Neutrophil (primary cell): ENCODE measurements at regions not wholly inside any gene's neighbourhood (a gene's known extent, or its start where the extent isn't known, plus 50 kb on each side); places are given as distances from the start of the nearest gene placed in this dataset.
"Not testable (repeated sequence)": the region's sequence is repeated elsewhere in the genome, so short reads cannot be mapped to it uniquely, and the experiment has no call there.

Experiments
- H3K27ac ChIP-seq: fragments of 200-600 bp; sonication (generic); 2 replicates; pipeline ENCODE4 v1.5.1; 2016; ENCODE audit warnings: mild to moderate bottlenecking, moderate library complexity
- H3K27me3 ChIP-seq: fragments of 200-600 bp; sonication (generic); 2 replicates; pipeline ENCODE4 v1.6.0; 2016; ENCODE audit warnings: mild to moderate bottlenecking
- H3K36me3 ChIP-seq: fragments of 200-600 bp; sonication (generic); 2 replicates; pipeline ENCODE4 v1.5.1; 2017
- H3K4me1 ChIP-seq, 2 experiments: fragments of 200-600 bp in 1 of 2; sonication (generic) in 1 of 2; 1 replicate in 1 of 2; 2 replicates in 1 of 2; pipeline versions ENCODE4 v1.5.1 to v1.6.1; 2013 to 2016; ENCODE audit warnings: low read depth in 1 of 2, low read length in 1 of 2, mild to moderate bottlenecking in 1 of 2, moderate library complexity in 1 of 2; ENCODE audit not compliant: control insufficient read depth in 1 of 2, insufficient read depth in 1 of 2
- H3K4me3 ChIP-seq, 2 experiments: fragments of 200-600 bp in 1 of 2; sonication (generic) in 1 of 2; 1 replicate in 1 of 2; 2 replicates in 1 of 2; pipeline ENCODE4 v1.5.1; 2013 to 2016; ENCODE audit warnings: low read depth in 1 of 2, low read length in 1 of 2, mild to moderate bottlenecking in 1 of 2, moderate library complexity in 1 of 2
- H3K9me3 ChIP-seq: fragments of 200-600 bp; sonication (generic); 2 replicates; pipeline ENCODE4 v1.5.1; 2016
- CTCF ChIP-seq: fragments of 200-600 bp; sonication (generic); IDR thresholded peaks from 2 replicates; pipeline ENCODE4 v1.5.1; 2016; ENCODE audit warnings: antibody characterized with exemption

- no peak overlapping the region for H3K4me3 ChIP-seq
- H3K27me3 ChIP-seq = no peaks in the 10 kb centered on the region
- TF ChIP-seq CTCF = no peak
- H3K4me1 ChIP-seq = no peaks in the 10 kb centered on the region
- H3K27ac ChIP-seq = no peak overlapping the region
- no peaks in the 10 kb centered on the region for H3K9me3 ChIP-seq
- H3K36me3 ChIP-seq = no peaks in the 10 kb centered on the region
Observed at GRCh38 chr10:8844141-8844540, 789.7 kb downstream of the GATA3 start.

- no peaks in the 10 kb centered on the region for H3K4me1 ChIP-seq
- no peak overlapping the region for H3K27ac ChIP-seq
- no peaks in the 10 kb centered on the region for H3K9me3 ChIP-seq
- H3K27me3 ChIP-seq = no peaks in the 10 kb centered on the region
- no peak overlapping the region for H3K4me3 ChIP-seq
- no peak for TF ChIP-seq CTCF
- H3K36me3 ChIP-seq = no peaks in the 10 kb centered on the region
Observed at GRCh38 chr10:8852546-8852945, 798.1 kb downstream of the GATA3 start.

- H3K9me3 ChIP-seq = no peaks in the 10 kb centered on the region
- H3K27me3 ChIP-seq = no peaks in the 10 kb centered on the region
- TF ChIP-seq CTCF = no peak
- H3K36me3 ChIP-seq = no peaks in the 10 kb centered on the region
- H3K27ac ChIP-seq = no peak overlapping the region
- H3K4me3 ChIP-seq = no peak overlapping the region
- H3K4me1 ChIP-seq = no peaks in the 10 kb centered on the region
Observed at GRCh38 chr10:8853048-8853447, 798.6 kb downstream of the GATA3 start.

- H3K4me3 ChIP-seq, H3K27ac ChIP-seq, H3K4me1 ChIP-seq, H3K27me3 ChIP-seq, H3K36me3 ChIP-seq, H3K9me3 ChIP-seq: not testable (repeated sequence)
Observed at GRCh38 chr10:8868924-8869323, 814.4 kb downstream of the GATA3 start.

- no peak for TF ChIP-seq CTCF
- Histone ChIP-seq H3K27me3 (no peaks in the 10 kb centered on the region), H3K9me3 (no peaks in the 10 kb centered on the region), H3K4me3 (no peak overlapping the region), H3K27ac (no peak overlapping the region), H3K4me1 (no peaks in the 10 kb centered on the region), H3K36me3 (no peaks in the 10 kb centered on the region)
Observed at GRCh38 chr10:8873310-8873709, 818.8 kb downstream of the GATA3 start.

- Histone ChIP-seq H3K36me3 (no peaks in the 10 kb centered on the region), H3K27me3 (no peaks in the 10 kb centered on the region), H3K9me3 (no peaks in the 10 kb centered on the region), H3K27ac (no peak overlapping the region), H3K4me1 (no peaks in the 10 kb centered on the region), H3K4me3 (no peak overlapping the region)
- no peak for TF ChIP-seq CTCF
Observed at GRCh38 chr10:8874268-8874667, 819.8 kb downstream of the GATA3 start.
